A673 (cell line): ENCODE measurements at regions not wholly inside any gene's neighbourhood (a gene's known extent, or its start where the extent isn't known, plus 50 kb on each side); places are given as distances from the start of the nearest gene placed in this dataset.

Experiments used
- EZH2 ChIP-seq: fragments of 200-600 bp; sonication (generic); IDR thresholded peaks from 2 replicates; pipeline ENCODE4 v1.6.1; 2017; ENCODE audit warnings: borderline replicate concordance, low read depth, mild to moderate bottlenecking, mixed read lengths, antibody characterized with exemption, low read length; ENCODE audit not compliant: poor library complexity, severe bottlenecking
- TF ChIP-seq, protein P1 (sequence below): fragments of 300-800, 200-600 bp; sonication (generic); conservative IDR thresholded peaks from 2 replicates; pipeline ENCODE4 v1.5.1; 2017; ENCODE audit warnings: low read depth, mild to moderate bottlenecking, antibody characterized with exemption, low read length, moderate library complexity, mixed read lengths

DNA sequence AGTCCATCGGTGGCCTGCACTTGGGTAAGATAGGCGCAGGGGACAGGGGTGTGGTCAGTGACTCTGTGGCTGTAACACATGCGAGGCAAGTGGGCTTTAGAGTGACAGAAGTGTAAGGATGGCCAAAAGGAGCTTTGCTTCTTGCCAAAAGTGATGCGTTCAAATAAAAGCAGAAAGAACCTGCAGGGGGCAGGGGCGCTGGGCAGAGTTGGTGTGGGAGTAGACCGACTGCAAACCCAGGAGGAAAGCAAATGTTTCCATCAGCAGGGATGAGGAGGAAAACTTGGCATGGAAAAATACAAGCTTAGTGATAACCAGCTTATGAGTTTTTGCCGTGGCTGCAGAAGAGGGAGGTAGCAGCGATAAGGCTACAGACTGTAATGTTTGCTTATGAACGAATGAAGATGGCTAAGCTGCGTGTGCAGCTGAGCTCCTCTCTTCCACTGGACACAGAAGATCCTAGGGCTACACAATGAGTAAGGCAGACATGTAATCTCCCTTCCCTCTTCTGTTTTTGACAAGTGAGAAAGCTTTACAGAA lies 149.4 kb downstream of the WNT5A start:
- TF ChIP-seq, protein P1, sequence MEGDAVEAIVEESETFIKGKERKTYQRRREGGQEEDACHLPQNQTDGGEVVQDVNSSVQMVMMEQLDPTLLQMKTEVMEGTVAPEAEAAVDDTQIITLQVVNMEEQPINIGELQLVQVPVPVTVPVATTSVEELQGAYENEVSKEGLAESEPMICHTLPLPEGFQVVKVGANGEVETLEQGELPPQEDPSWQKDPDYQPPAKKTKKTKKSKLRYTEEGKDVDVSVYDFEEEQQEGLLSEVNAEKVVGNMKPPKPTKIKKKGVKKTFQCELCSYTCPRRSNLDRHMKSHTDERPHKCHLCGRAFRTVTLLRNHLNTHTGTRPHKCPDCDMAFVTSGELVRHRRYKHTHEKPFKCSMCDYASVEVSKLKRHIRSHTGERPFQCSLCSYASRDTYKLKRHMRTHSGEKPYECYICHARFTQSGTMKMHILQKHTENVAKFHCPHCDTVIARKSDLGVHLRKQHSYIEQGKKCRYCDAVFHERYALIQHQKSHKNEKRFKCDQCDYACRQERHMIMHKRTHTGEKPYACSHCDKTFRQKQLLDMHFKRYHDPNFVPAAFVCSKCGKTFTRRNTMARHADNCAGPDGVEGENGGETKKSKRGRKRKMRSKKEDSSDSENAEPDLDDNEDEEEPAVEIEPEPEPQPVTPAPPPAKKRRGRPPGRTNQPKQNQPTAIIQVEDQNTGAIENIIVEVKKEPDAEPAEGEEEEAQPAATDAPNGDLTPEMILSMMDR: no peak
- no peak for TF ChIP-seq EZH2
